ENCODE measurements at regions not wholly inside any gene's neighbourhood (a gene's known extent, or its start where the extent isn't known, plus 50 kb on each side); places are given as distances from the start of the nearest gene placed in this dataset.

GRCh38 chr6:167659046-167659445, 167.7 kb upstream of the AFDN start:
- Mint-ChIP-seq H3K4me3 (ENCODE audit: low read depth, unreplicated experiment) (no peak overlapping the region), H3K27me3 (ENCODE audit: unreplicated experiment) (no peaks in the 10 kb centered on the region), H3K9me3 (ENCODE audit: low read depth, unreplicated experiment) (no peaks in the 10 kb centered on the region), H3K27ac (ENCODE audit: unreplicated experiment) (no peak overlapping the region), H3K4me1 (ENCODE audit: low read depth, unreplicated experiment) (peaks cover 6% of the 10 kb centered on the region), H3K36me3 (ENCODE audit: insufficient read depth, unreplicated experiment) (no peaks in the 10 kb centered on the region)
- BruUV-seq (replicated peaks) = no TSS peak
- CTCF ChIA-PET = no interaction called here
- no peak for DNase-seq
- TF ChIP-seq, protein P1, sequence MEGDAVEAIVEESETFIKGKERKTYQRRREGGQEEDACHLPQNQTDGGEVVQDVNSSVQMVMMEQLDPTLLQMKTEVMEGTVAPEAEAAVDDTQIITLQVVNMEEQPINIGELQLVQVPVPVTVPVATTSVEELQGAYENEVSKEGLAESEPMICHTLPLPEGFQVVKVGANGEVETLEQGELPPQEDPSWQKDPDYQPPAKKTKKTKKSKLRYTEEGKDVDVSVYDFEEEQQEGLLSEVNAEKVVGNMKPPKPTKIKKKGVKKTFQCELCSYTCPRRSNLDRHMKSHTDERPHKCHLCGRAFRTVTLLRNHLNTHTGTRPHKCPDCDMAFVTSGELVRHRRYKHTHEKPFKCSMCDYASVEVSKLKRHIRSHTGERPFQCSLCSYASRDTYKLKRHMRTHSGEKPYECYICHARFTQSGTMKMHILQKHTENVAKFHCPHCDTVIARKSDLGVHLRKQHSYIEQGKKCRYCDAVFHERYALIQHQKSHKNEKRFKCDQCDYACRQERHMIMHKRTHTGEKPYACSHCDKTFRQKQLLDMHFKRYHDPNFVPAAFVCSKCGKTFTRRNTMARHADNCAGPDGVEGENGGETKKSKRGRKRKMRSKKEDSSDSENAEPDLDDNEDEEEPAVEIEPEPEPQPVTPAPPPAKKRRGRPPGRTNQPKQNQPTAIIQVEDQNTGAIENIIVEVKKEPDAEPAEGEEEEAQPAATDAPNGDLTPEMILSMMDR (IDR thresholded peaks at IDR 0.05; ENCODE audit: unreplicated experiment) = no peak
- intact Hi-C loops (cut with micrococcal nuclease; ENCODE audit: unreplicated experiment) = no loop called here

- no peaks in the 10 kb centered on the region for H3K36me3 Mint-ChIP-seq (ENCODE audit: insufficient read depth, unreplicated experiment)
- intact Hi-C loops (cut with micrococcal nuclease; ENCODE audit: unreplicated experiment) = no loop called here
- H3K4me1 Mint-ChIP-seq (ENCODE audit: low read depth, unreplicated experiment) = peaks cover 15% of the 10 kb centered on the region
- CTCF ChIA-PET = interaction anchor here (0.6 kb wide), 1 partner anchor 25 kb away, joined by 8 read pairs; no protein-coding TSS in a partner anchor
- no peaks in the 10 kb centered on the region for H3K9me3 Mint-ChIP-seq (ENCODE audit: low read depth, unreplicated experiment)
- no TSS peak for BruUV-seq (replicated peaks)
- no peaks in the 10 kb centered on the region for H3K27me3 Mint-ChIP-seq (ENCODE audit: unreplicated experiment)
- no peak overlapping the region for H3K4me3 Mint-ChIP-seq (ENCODE audit: low read depth, unreplicated experiment)
- TF ChIP-seq, protein P1 (IDR thresholded peaks at IDR 0.05; ENCODE audit: unreplicated experiment) = no peak
- no peak overlapping the region for H3K27ac Mint-ChIP-seq (ENCODE audit: unreplicated experiment)
- no peak for DNase-seq
These were observed 166.3 kb upstream of the AFDN start for GRCh38 chr6:167660424-167660823.

GRCh38 chr6:167660944-167661551, 165.7 kb upstream of the AFDN start:
- intact Hi-C loops (cut with micrococcal nuclease; ENCODE audit: unreplicated experiment) = no loop called here
- peaks cover 15% of the 10 kb centered on the region for H3K4me1 Mint-ChIP-seq (ENCODE audit: low read depth, unreplicated experiment)
- no peaks in the 10 kb centered on the region for H3K36me3 Mint-ChIP-seq (ENCODE audit: insufficient read depth, unreplicated experiment)
- no peaks in the 10 kb centered on the region for H3K9me3 Mint-ChIP-seq (ENCODE audit: low read depth, unreplicated experiment)
- no peak overlapping the region for H3K27ac Mint-ChIP-seq (ENCODE audit: unreplicated experiment)
- BruUV-seq (replicated peaks) = no TSS peak
- no peak overlapping the region for H3K4me3 Mint-ChIP-seq (ENCODE audit: low read depth, unreplicated experiment)
- H3K27me3 Mint-ChIP-seq (ENCODE audit: unreplicated experiment) = peaks cover under 1% of the 10 kb centered on the region
- TF ChIP-seq, protein P1 (IDR thresholded peaks at IDR 0.05; ENCODE audit: unreplicated experiment) = no peak
- CTCF ChIA-PET = interaction anchor here (0.6 kb wide), 1 partner anchor 24 kb away, joined by 8 read pairs; no protein-coding TSS in a partner anchor
- no peak for DNase-seq

DNA sequence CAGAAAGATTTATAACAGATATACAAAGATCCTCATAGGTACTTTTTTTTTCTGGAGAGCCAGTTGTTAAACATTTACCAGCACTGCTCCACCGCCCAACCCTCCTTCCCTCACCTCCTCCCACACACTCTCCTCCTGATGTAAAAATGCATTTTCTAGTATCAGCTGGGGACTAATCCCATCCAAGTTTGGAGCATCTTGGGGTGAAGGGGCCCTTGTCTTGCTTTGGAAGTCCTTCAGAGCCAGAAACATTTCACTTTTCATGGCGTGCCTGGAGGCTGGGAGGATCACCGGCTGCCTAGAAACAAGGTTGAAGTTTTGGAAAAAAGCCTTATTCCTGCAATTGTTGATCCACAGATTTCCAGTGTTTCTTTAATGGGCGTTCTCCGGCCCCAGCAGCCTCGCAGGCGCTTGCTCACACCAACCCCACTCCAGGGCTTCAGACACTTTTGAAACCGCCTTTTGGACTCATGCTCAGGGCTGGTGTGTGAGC, 165.1 kb upstream of the AFDN start:
- no TSS peak for BruUV-seq (replicated peaks)
- H3K36me3 Mint-ChIP-seq (ENCODE audit: insufficient read depth, unreplicated experiment) = no peaks in the 10 kb centered on the region
- no peak overlapping the region for H3K27ac Mint-ChIP-seq (ENCODE audit: unreplicated experiment)
- no peak overlapping the region for H3K4me3 Mint-ChIP-seq (ENCODE audit: low read depth, unreplicated experiment)
- intact Hi-C loops (cut with micrococcal nuclease; ENCODE audit: unreplicated experiment) = no loop called here
- CTCF ChIA-PET = interaction anchor here (0.6 kb wide), 1 partner anchor 181 kb away, joined by 3 read pairs; no protein-coding TSS in a partner anchor
- DNase-seq = no peak
- no peaks in the 10 kb centered on the region for H3K9me3 Mint-ChIP-seq (ENCODE audit: low read depth, unreplicated experiment)
- TF ChIP-seq, protein P1 (IDR thresholded peaks at IDR 0.05; ENCODE audit: unreplicated experiment) = no peak
- peaks cover 15% of the 10 kb centered on the region for H3K4me1 Mint-ChIP-seq (ENCODE audit: low read depth, unreplicated experiment)
- peaks cover 6% of the 10 kb centered on the region for H3K27me3 Mint-ChIP-seq (ENCODE audit: unreplicated experiment)
